NCI-H2107 treated with DMSO at 0.1 percent for 48 hours (cell line): ENCODE measurements at regions not wholly inside any gene's neighbourhood (a gene's known extent, or its start where the extent isn't known, plus 50 kb on each side); places are given as distances from the start of the nearest gene placed in this dataset.

Source experiments
- DNase-seq: peaks from one replicate; lab custom pipeline; 2025; ENCODE audit not compliant: unreplicated experiment; lab: John Stamatoyannopoulos, UW

GRCh38 chr2:10498525-10499274 is 50.6 kb upstream of the ODC1 start:
- DNase-seq, result no peak
